ENCODE measurements at regions not wholly inside any gene's neighbourhood (a gene's known extent, or its start where the extent isn't known, plus 50 kb on each side); places are given as distances from the start of the nearest gene placed in this dataset.

- ATAC-seq (ENCODE audit: low FRiP score): no peak
- DNase-seq (ENCODE audit: low spot score): no peak
- no peak for TF ChIP-seq CTCF (IDR thresholded peaks at IDR 0.05)
Observed at GRCh38 chr11:28657378-28658030, 549.3 kb downstream of the METTL15 start.

- ATAC-seq (ENCODE audit: low FRiP score): no peak
- DNase-seq (ENCODE audit: low spot score): no peak
- TF ChIP-seq CTCF (IDR thresholded peaks at IDR 0.05): no peak
Observed at GRCh38 chr11:28654191-28654590, 546.0 kb downstream of the METTL15 start.

- no peak for ATAC-seq (ENCODE audit: low FRiP score)
- DNase-seq (ENCODE audit: low spot score): no peak
- no peak for TF ChIP-seq CTCF (IDR thresholded peaks at IDR 0.05)
Observed at GRCh38 chr11:28649922-28650321, 541.7 kb downstream of the METTL15 start.

- ATAC-seq (ENCODE audit: low FRiP score) (no peak), DNase-seq (ENCODE audit: low spot score) (no peak)
- TF ChIP-seq CTCF (IDR thresholded peaks at IDR 0.05): no peak
Observed at GRCh38 chr11:28636566-28636965, 528.4 kb downstream of the METTL15 start.

- DNase-seq (ENCODE audit: low spot score) (no peak), ATAC-seq (ENCODE audit: low FRiP score) (no peak)
- TF ChIP-seq CTCF (IDR thresholded peaks at IDR 0.05): no peak
Observed at GRCh38 chr11:28636033-28636432, 527.8 kb downstream of the METTL15 start.

GRCh38 chr11:28632338-28632737 lies 524.1 kb downstream of the METTL15 start:
- DNase-seq (ENCODE audit: low spot score) (no peak), ATAC-seq (ENCODE audit: low FRiP score) (no peak)
- no peak for TF ChIP-seq CTCF (IDR thresholded peaks at IDR 0.05)

GRCh38 chr11:28631148-28631547 lies 523.0 kb downstream of the METTL15 start:
- TF ChIP-seq CTCF (IDR thresholded peaks at IDR 0.05): no peak
- ATAC-seq (ENCODE audit: low FRiP score) (no peak), DNase-seq (ENCODE audit: low spot score) (no peak)

All from omental fat pad (tissue), 3 donors.